GM12872 (cell line): ENCODE measurements at regions not wholly inside any gene's neighbourhood (a gene's known extent, or its start where the extent isn't known, plus 50 kb on each side); places are given as distances from the start of the nearest gene placed in this dataset.

Experiments used
- TF ChIP-seq, protein P1 (sequence below): IDR thresholded peaks from 3 replicates; pipeline ENCODE4 v1.5.1; 2011; ENCODE audit warnings: low read depth, mild to moderate bottlenecking, low read length, moderate library complexity; ENCODE audit not compliant: insufficient read depth

DNA sequence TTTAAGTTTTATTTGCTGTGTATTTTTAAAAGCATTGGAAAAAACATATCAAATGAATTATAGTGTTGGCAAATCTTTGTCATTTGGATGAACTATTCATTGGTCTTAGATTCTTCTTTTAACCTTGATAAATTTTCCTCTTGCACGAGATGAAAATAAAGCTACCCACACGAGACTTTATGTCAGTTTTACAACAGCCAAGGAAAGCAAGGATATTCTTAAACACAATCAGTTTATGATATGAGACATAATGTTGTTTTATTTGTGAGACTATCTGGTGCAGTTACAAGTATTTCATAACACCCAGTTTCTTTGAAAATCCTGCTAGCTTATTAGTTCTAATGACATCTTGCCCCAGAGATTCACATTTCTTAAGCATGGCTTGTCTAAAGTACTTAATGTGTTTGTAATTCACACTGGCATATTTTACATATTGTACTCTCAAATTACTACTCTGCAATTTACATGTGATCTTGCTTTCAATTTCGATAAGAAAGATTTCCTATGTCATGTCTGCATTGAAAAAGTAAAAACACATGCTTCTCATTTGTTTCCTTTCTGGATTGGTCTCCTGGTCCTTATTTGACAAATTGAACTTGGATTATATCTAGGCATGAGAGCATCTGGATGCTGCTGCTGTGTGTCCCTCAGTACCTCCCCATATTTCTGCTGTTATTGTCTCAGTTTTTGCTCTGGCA lies 955.5 kb upstream of the PCDH9 start:
- TF ChIP-seq, protein P1, sequence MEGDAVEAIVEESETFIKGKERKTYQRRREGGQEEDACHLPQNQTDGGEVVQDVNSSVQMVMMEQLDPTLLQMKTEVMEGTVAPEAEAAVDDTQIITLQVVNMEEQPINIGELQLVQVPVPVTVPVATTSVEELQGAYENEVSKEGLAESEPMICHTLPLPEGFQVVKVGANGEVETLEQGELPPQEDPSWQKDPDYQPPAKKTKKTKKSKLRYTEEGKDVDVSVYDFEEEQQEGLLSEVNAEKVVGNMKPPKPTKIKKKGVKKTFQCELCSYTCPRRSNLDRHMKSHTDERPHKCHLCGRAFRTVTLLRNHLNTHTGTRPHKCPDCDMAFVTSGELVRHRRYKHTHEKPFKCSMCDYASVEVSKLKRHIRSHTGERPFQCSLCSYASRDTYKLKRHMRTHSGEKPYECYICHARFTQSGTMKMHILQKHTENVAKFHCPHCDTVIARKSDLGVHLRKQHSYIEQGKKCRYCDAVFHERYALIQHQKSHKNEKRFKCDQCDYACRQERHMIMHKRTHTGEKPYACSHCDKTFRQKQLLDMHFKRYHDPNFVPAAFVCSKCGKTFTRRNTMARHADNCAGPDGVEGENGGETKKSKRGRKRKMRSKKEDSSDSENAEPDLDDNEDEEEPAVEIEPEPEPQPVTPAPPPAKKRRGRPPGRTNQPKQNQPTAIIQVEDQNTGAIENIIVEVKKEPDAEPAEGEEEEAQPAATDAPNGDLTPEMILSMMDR = no peak

DNA sequence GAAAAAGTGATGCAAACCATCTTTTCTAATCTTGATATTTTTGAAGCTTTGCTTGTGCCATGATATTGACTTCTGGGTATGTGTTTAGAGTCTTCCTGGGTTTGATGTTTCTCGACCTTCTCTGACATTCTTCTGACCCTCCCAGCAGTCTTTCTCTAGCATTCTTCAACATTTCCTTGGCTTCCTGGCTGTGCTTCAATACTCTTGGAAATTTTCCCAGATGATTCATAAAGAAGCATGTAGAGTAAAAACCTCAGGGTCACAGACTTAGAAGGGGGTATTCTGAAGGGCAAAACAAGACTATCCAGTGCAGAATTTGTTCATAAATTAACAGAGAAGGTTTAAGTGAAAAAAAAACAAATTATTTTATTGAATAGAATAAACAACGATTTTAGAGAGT lies 946.3 kb upstream of the PCDH9 start:
- TF ChIP-seq, protein P1 = no peak

DNA sequence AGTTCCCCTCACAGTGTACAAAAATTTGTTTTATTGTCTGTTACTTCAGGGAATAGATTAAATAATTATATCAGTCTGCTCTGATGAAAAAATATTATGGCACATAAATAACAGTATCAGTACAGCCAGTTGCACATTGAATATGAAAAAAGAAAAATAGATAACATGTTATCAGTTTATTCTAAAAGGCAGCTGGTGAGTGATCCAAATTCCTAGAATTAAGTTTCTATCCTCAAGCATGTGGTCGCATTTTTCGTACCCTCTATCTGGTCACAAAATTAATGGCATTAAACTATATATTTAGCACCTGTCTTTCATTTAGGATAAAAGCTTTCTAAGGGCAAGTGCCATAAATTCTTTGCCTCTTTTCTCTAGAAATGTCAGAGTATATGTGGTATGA lies 944.8 kb upstream of the PCDH9 start:
- TF ChIP-seq, protein P1 = no peak

DNA sequence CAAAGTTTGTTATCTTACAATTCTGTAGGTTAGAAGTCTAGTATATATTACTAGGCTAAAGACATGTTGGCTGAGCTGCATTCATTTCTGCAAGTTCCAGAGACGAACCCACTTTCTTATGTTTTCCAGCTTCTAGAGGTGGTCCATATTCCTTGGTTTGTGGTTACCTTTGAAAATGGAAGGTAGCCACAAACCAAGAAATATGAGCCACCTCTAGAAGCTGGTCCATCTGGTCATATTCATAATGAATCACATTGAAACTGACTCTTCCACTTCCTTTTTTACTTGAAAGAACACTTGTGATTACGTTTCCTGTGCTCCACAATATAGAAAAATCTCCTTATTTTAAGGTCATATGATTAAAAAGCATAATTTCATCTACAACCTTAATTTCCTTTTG lies 943.0 kb upstream of the PCDH9 start:
- TF ChIP-seq, protein P1 = no peak

DNA sequence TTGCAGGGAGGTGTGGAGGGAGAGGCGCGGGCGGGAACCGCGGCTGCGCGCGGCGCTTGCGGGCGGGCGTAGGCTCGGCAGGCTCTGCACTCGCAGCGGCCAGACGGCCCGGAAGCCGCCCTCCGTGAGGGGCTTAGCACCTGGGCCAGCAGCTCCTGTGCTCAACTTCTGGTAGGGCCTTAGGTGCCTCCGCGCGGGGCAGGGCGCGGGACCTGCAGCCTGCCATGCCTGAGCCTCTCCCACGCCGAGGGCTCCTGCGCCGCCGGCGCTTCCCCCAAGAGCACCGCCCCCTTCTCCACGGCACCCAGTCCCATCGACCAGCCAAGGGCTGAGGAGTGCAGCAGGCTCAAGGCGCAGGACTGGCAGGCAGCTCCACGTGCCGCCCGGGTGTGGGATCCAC lies 940.8 kb upstream of the PCDH9 start:
- TF ChIP-seq, protein P1 = no peak

DNA sequence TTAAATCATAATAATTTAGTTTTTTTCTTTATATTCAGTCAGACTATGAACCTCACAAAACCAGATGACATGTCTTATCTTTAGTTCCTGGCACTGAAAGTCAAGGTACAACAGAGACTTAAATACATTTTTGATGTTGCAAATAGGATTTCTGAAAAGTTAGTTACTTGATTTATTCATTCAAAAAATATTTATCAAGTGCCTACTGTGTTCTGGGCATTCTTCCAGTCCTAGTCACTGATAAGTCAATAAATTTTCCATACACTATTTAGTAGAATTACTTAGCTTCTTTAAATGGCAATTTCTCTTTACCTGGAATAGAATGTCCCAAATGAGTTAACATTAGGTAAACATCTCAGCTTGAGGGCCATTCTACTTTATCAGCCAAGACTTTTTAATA lies 938.3 kb upstream of the PCDH9 start:
- TF ChIP-seq, protein P1 = no peak

DNA sequence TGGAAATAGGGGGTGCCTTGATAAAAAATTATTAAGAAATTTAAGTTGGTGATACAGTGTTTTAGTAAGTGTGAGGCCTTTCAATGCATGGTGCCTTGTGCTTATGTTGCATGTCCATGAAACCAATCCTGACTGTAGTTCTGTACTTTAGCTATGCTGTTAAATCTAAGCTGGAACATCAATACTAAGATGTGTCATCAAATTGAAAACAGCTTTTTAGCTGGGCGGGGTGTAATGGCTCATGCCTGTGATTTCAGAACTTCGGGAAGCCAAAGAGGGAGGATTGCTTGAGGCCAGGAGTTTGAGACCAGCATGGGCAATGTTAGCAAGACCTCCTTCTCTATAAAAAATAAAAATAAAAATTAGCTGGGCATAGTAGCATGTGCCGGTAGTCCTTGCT lies 930.3 kb upstream of the PCDH9 start:
- TF ChIP-seq, protein P1 = no peak
